ENCODE measurements at regions not wholly inside any gene's neighbourhood (a gene's known extent, or its start where the extent isn't known, plus 50 kb on each side); places are given as distances from the start of the nearest gene placed in this dataset.
"Not testable (repeated sequence)": the region's sequence is repeated elsewhere in the genome, so short reads cannot be mapped to it uniquely, and the experiment has no call there.

DNA sequence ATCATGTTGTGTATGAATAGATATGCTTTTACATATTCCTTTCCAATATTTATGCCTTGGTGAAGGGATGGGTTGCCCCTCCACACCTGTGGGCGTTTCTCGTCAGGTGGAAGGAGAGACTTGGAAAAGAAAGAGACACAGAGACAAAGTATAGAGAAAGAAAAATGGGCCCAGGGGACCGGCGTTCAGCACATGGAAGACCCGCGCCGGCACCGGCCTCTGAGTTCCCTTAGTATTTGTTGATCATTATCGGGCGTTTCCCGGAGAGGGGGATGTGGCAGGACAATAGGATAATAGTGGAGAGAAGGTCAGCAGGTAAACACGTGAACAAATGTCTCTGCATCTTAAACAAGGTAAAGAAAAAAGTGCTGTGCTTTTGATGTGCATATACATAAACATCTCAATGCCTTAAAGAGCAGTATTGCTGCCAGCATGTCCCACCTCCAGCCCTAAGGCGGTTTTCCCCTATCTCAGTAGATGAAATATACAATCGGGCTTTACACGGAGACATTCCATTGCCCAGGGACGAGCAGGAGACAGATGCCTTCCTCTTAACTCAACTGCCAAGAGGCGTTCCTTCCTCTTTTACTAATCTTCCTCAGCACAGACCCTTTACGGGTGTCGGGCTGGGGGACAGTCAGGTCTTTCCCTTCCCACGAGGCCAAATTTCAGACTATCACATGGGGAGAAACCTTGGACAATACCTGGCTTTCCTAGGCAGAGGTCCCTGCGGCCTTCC, 188.5 kb upstream of the F9 start:
- not testable (repeated sequence) for TF ChIP-seq ZFX (IDR thresholded peaks at IDR 0.05); YY1 (IDR thresholded peaks at IDR 0.05; ENCODE audit: extremely low read depth, insufficient replicate concordance, low read depth, low read length); POLR2AphosphoS5 (IDR thresholded peaks at IDR 0.05; ENCODE audit: low read depth, low read length)
- TF ChIP-seq, protein P1, sequence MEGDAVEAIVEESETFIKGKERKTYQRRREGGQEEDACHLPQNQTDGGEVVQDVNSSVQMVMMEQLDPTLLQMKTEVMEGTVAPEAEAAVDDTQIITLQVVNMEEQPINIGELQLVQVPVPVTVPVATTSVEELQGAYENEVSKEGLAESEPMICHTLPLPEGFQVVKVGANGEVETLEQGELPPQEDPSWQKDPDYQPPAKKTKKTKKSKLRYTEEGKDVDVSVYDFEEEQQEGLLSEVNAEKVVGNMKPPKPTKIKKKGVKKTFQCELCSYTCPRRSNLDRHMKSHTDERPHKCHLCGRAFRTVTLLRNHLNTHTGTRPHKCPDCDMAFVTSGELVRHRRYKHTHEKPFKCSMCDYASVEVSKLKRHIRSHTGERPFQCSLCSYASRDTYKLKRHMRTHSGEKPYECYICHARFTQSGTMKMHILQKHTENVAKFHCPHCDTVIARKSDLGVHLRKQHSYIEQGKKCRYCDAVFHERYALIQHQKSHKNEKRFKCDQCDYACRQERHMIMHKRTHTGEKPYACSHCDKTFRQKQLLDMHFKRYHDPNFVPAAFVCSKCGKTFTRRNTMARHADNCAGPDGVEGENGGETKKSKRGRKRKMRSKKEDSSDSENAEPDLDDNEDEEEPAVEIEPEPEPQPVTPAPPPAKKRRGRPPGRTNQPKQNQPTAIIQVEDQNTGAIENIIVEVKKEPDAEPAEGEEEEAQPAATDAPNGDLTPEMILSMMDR (IDR thresholded peaks at IDR 0.05 in 2 of 3, conservative IDR thresholded peaks at IDR 0.05 in 1 of 3; ENCODE audit: borderline replicate concordance in 1 of 3, insufficient read depth in 1 of 3, low read depth in 2 of 3, low read length in 2 of 3), result not testable (repeated sequence)

Data from HCT116 (cell line).